Smooth muscle cell (in vitro differentiated cells): ENCODE measurements at regions not wholly inside any gene's neighbourhood (a gene's known extent, or its start where the extent isn't known, plus 50 kb on each side); places are given as distances from the start of the nearest gene placed in this dataset.
"Not testable (repeated sequence)": the region's sequence is repeated elsewhere in the genome, so short reads cannot be mapped to it uniquely, and the experiment has no call there.

Experiments used
- DNase-seq: peaks from one replicate; lab custom pipeline; 2025; ENCODE audit not compliant: unreplicated experiment; lab: John Stamatoyannopoulos, UW
- H2AFZ ChIP-seq: fragments of 200-600 bp; sonication (generic); 2 replicates; pipeline ENCODE4 v1.6.0; 2016; ENCODE audit warnings: antibody characterized with exemption, low read depth, mild to moderate bottlenecking
- H3F3A ChIP-seq: fragments of 200-600 bp; sonication (generic); 2 replicates; pipeline ENCODE4 v1.6.0; 2017; ENCODE audit warnings: antibody characterized with exemption, low read depth
- H3K27ac ChIP-seq: fragments of 200-600 bp; sonication (generic); 2 replicates; pipeline ENCODE4 v1.5.1; 2016; ENCODE audit warnings: low read depth, mild to moderate bottlenecking
- H3K27me3 ChIP-seq: fragments of 200-600 bp; sonication (generic); 2 replicates; pipeline ENCODE4 v1.6.1; 2016; ENCODE audit warnings: low read depth, mild to moderate bottlenecking
- H3K36me3 ChIP-seq: fragments of 200-600 bp; sonication (generic); 2 replicates; pipeline ENCODE4 v1.5.1; 2016; ENCODE audit warnings: low read depth
- H3K4me1 ChIP-seq: fragments of 200-600 bp; sonication (generic); 2 replicates; pipeline ENCODE4 v1.5.1; 2016; ENCODE audit warnings: low read depth
- H3K4me2 ChIP-seq: fragments of 200-600 bp; sonication (generic); 2 replicates; pipeline ENCODE4 v1.6.0; 2016; ENCODE audit warnings: mild to moderate bottlenecking
- H3K4me3 ChIP-seq: fragments of 200-600 bp; sonication (generic); 2 replicates; pipeline ENCODE4 v1.5.1; 2016; ENCODE audit warnings: mild to moderate bottlenecking
- H3K79me2 ChIP-seq: fragments of 200-600 bp; sonication (generic); 2 replicates; pipeline ENCODE4 v1.6.0; 2016; ENCODE audit warnings: low read depth, mild to moderate bottlenecking
- H3K9ac ChIP-seq: fragments of 200-600 bp; sonication (generic); 2 replicates; pipeline ENCODE4 v1.6.0; 2016; ENCODE audit warnings: low read depth
- H3K9me3 ChIP-seq: fragments of 200-600 bp; sonication (generic); replicated peaks from 2 replicates; pipeline ENCODE4 v1.5.1; 2016; ENCODE audit warnings: low read depth
- H4K20me1 ChIP-seq: fragments of 200-600 bp; sonication (generic); 2 replicates; pipeline ENCODE4 v1.6.0; 2016; ENCODE audit warnings: low read depth
- CTCF ChIP-seq: fragments of 200-600 bp; sonication (generic); IDR thresholded peaks from 2 replicates; pipeline ENCODE4 v1.5.1; 2017; ENCODE audit warnings: borderline replicate concordance, mild to moderate bottlenecking, antibody characterized with exemption; ENCODE audit not compliant: insufficient read depth, poor library complexity, severe bottlenecking
- WGBS: methylation state at CpG from one replicate; pipeline ENCODE4 v1.1.7; 2016; ENCODE audit warnings: low lambda C conversion rate; 5-methylcytosine and 5-hydroxymethylcytosine counted together

GRCh38 chr10:38969553-38969952 lies 875.4 kb downstream of the ZNF37A start:
- not testable (repeated sequence) for H2AFZ ChIP-seq, H3K9ac ChIP-seq, H3K27me3 ChIP-seq, H3K4me3 ChIP-seq, H3K9me3 ChIP-seq, H4K20me1 ChIP-seq, H3K79me2 ChIP-seq, H3K36me3 ChIP-seq, H3K27ac ChIP-seq, H3F3A ChIP-seq, DNase-seq, H3K4me1 ChIP-seq, H3K4me2 ChIP-seq
- WGBS = 92% methylated on average over 19 of the region's 19 CpGs

- TF ChIP-seq CTCF = no peak
- H3K4me3 ChIP-seq = no peak overlapping the region
- H3K4me1 ChIP-seq = no peaks in the 10 kb centered on the region
- no peaks in the 10 kb centered on the region for H3K27me3 ChIP-seq
- 81% methylated on average over 6 of the region's 6 CpGs for WGBS
- H3K36me3 ChIP-seq = no peaks in the 10 kb centered on the region
- DNase-seq = peak; percentile 0
- H4K20me1 ChIP-seq = no peaks in the 10 kb centered on the region
- H3F3A ChIP-seq = no peaks in the 10 kb centered on the region
- no peaks in the 10 kb centered on the region for H3K79me2 ChIP-seq
- H3K9me3 ChIP-seq = no peaks in the 10 kb centered on the region
- no peak overlapping the region for H2AFZ ChIP-seq
- H3K4me2 ChIP-seq = no peak overlapping the region
- H3K27ac ChIP-seq = no peak overlapping the region
- H3K9ac ChIP-seq = no peak overlapping the region
Observed at GRCh38 chr10:38979535-38979934, 885.4 kb downstream of the ZNF37A start.
